ENCODE measurements at regions not wholly inside any gene's neighbourhood (a gene's known extent, or its start where the extent isn't known, plus 50 kb on each side); places are given as distances from the start of the nearest gene placed in this dataset.
"Not testable (repeated sequence)": the region's sequence is repeated elsewhere in the genome, so short reads cannot be mapped to it uniquely, and the experiment has no call there.

GRCh38 chr2:13193900-13194299 is 477.2 kb downstream of the TRIB2 start:
- no peak for DNase-seq (ENCODE audit: low read depth, low spot score)

- DNase-seq (ENCODE audit: low read depth, low spot score): no peak
Observed at GRCh38 chr2:13195270-13195669, 478.5 kb downstream of the TRIB2 start.

GRCh38 chr2:13197248-13197647 is 480.5 kb downstream of the TRIB2 start:
- no peak for DNase-seq (ENCODE audit: low read depth, low spot score)

DNA sequence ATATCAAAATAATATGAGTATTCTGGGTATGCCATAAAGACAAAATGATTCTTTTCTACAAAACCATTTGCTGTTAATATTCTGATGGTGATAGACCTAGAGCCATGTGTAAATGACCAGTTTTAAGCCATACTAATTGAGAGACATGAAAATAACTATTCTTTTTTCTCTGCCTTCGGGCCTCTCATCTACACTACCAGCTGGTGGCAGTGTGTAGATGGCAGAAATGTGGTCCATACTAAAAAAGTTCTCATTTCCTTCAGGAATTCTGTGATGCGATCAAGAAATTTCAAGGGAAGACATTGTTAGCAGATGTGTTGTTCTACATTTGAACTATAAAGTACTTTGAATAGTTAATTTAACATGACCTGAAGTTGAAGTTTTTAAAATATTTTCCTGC is 485.2 kb downstream of the TRIB2 start:
- DNase-seq (ENCODE audit: low read depth, low spot score): no peak

DNA sequence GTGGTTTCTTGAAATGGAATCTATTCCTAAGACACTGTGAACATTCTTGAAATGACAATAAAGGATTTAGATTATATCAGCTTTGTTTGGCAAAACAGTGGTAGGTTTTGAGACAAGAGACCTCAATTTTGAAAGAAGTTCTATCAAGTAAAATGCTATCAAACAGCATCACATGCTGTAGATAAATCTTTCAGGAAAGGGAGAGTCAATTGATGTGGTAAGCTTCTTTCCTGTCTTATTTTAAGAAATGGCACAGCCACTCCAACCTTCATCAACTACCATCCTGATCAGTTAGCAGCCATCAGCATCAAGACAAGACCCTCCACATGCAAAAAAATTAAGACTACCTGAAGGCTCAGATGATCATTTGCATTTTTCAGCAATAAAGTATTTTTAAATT is 495.4 kb downstream of the TRIB2 start:
- DNase-seq (ENCODE audit: low read depth, low spot score): no peak

DNA sequence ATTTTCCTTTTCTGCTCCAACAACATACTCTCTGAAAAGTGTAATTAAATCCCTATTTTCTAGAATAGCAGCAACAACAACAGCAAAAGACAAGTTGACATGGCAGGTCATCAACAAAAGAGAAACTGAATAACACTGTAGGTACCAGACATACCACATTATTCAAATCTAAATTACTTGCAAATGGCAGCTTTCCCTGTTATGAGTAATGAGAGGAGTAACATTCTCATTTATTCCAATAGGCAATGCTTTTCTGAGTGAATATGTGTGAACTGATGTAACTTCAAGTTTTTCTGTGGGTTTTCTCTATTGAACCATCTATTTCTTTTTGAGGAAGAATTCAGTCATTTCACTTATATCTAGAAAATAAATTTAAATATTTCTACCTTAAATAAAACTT is 501.5 kb downstream of the TRIB2 start:
- DNase-seq (ENCODE audit: low read depth, low spot score): no peak

- no peak for DNase-seq (ENCODE audit: low read depth, low spot score)
Observed at GRCh38 chr2:13227578-13227977, 510.8 kb downstream of the TRIB2 start.

DNA sequence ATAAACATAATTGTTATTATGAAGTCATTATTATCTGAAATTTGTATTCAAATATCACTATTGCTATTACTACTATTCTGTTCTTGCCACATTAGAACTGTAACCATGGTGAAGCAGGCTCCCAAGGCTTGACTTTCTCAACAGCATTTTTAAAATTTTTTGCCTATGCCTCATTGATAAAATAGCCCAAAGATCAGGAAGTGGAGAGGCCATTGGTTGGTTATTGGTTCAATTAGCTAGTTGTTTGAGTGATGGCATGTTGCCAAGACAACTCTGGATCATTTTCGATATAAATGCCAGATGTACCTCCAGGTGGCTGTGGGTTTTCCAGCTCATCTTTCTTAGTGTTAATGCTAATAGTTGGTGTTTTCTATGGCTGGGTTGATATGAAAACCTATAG is 513.5 kb downstream of the TRIB2 start:
- no peak for DNase-seq (ENCODE audit: low read depth, low spot score)

GRCh38 chr2:13240061-13240460 is 523.3 kb downstream of the TRIB2 start:
- no peak for DNase-seq (ENCODE audit: low read depth, low spot score)

DNA sequence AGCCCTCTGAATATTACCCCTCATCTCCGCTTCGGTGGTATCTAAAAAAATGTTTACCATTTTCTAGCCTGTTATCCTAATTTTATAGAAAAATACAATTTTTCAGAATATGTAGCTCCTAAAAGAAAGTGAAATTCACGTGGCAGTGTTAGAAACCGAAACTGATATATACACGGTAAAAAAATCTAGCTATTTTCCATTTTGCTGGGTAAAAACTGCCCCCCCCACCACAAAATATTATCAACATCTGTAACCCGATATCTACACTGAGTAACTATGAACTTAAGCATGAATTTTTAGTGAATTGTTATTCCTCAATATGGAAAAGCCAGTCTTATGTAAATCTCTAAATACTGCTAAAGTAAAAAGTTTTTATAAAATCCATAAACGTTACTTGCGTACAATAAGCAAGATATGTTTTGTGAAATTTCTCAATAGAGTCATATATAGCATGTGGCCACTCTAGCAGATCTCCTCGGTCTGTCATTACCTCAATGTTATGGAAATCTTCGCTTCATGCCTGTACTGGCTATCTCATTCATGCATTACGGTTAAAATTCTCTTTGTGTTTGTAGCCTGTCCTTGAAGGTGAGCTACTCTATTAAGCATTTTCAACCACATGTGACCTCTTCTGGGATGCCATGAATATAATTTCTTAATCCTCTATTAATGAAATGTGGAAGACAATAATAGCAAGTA is 524.2 kb downstream of the TRIB2 start:
- no peak for DNase-seq (ENCODE audit: low read depth, low spot score)

- DNase-seq (ENCODE audit: low read depth, low spot score): no peak
Observed at GRCh38 chr2:13252615-13253014, 535.9 kb downstream of the TRIB2 start.

- no peak for DNase-seq (ENCODE audit: low read depth, low spot score)
Observed at GRCh38 chr2:13255485-13255884, 538.7 kb downstream of the TRIB2 start.

DNA sequence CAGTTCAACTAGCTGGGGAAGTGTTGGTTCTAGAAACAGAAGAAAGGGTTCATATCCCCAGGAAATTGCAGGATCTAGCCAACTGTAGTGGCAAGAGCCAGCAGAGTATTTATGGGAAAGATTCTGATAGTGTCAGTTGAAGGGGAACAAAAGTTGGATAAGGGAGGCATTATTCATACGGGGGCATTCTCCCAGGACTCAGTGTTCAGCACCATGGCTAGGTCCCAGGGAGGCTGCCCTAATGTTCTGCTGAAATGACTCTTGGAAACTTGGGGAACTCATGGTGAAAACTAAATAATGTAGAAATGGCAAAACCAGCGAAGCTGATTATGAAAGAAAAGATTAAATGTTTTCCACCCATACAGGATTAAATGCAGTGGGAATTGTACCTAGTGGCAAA is 543.7 kb downstream of the TRIB2 start:
- DNase-seq (ENCODE audit: low read depth, low spot score): no peak

DNA sequence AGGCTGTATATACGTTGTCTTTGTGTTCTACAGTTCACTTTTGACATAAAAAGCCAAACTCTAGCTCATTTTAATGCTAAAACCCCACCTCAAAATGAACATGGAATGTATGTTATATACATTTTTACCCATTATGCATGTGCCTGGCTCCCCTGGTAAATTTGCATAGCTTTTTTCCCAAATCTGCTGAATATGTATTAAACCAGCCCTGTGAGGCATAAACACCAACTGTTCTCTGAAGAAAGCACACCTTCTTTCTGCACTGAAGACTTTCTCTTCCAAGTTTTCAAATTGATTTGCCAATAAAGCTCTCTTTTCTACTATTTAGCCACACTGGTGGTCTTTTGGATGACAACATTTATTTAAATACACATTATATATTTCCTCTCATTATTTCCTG is 549.4 kb downstream of the TRIB2 start:
- DNase-seq (ENCODE audit: low read depth, low spot score): no peak

GRCh38 chr2:13284688-13285087 is 568.0 kb downstream of the TRIB2 start:
- DNase-seq (ENCODE audit: low read depth, low spot score): no peak

DNA sequence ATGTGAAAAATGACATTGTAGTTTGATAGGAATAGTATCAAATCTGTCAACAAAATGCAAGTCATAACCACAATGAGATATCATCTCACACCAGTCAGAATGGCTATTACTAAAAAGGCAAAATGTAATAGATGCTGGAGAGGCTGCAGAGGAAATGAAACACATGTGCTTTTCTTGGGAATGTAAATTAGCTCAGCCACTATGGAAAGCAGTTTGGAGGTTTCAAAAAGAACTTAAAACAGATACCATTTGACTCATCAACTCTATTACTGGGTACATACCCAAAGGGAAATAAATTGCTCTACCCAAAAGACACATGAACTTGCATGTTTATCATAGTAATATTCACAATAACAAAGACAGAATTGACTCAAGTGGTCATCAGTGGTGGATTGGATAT is 572.6 kb downstream of the TRIB2 start:
- DNase-seq (ENCODE audit: low read depth, low spot score): no peak

DNA sequence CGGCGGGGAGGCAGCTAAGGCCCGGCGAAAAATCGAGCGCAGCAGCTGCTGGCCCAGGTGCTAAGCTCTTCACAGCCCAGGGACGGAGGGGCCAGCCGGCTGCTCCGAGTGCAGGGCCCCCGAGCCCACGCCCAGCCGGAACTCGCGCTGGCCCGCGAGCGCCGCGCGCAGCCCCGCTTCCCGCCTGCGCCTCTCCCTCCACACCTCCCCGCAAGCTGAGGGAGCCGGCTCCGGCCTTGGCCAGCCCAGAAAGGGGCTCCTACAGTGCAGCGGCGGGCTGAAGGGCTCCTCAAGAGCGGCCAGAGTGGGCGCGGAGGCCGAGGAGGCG is 591.7 kb downstream of the TRIB2 start:
- DNase-seq (ENCODE audit: low read depth, low spot score): peak; percentile 28

DNA sequence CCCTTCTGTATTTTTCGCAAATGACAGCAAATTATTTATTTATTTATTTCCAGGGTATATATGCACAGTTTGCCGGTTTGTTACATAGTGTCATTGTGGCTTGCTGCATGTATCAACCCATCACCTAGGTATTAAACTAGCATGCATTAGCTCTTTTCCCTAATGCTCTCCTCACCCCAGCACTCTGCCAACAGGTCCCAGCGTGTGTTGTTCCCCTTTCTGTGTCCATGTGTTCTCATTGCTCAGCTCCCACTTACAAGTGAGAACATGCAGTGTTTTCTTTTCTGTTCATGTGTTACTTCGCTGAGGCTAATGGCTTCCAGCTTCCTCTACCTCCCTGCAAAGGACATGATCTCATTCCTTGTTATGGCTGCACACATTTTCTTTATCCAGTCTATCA is 592.3 kb downstream of the TRIB2 start:
- DNase-seq (ENCODE audit: low read depth, low spot score): no peak

GRCh38 chr2:13332060-13332459 is 615.3 kb downstream of the TRIB2 start:
- DNase-seq (ENCODE audit: low read depth, low spot score): no peak

- DNase-seq (ENCODE audit: low read depth, low spot score): not testable (repeated sequence)
Observed at GRCh38 chr2:13334071-13334470, 617.3 kb downstream of the TRIB2 start.

- DNase-seq (ENCODE audit: low read depth, low spot score): no peak
Observed at GRCh38 chr2:13334545-13334944, 617.8 kb downstream of the TRIB2 start.

GRCh38 chr2:13335862-13336535 is 619.3 kb downstream of the TRIB2 start:
- no peak for DNase-seq (ENCODE audit: low read depth, low spot score)

DNA sequence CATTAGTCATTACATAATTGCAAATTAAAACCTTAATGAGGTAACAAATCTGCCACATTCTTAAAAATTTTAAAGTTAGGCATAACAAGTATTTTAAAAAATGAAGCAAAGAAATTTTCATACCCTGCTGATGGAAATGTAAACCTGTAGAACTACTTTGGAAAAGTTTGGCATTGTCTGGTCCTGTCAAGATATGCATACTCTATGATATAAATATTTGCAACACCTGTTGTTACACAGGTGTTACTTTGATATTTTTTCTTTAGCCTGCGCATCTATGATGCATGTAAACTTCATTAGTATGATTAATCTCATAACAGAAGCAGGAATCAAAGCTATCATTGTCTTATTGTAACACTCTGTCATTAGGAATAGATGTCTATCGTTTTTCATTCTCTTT is 634.3 kb downstream of the TRIB2 start:
- no peak for DNase-seq (ENCODE audit: low read depth, low spot score)

DNA sequence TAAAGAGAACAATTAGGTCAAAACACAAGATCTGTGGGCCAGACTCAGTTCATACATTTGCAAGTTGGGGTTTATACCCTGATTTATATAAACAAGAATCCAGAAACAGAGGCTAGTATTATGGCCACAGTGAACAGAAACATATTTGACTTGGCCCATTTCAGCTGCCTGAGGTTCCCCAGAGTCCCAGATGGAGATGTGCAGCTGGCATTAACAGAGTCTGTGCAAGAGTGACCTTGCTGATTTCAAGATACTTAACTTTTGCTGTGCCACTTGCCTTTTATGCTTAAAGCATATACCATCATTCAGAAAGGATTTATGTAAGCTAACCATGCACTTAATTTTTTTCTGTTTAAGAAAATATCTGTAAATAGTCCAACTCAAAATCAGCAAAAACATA is 636.3 kb downstream of the TRIB2 start:
- no peak for DNase-seq (ENCODE audit: low read depth, low spot score)

All from ELF-1 (cell line).